HEK293 (cell line): ENCODE measurements at regions not wholly inside any gene's neighbourhood (a gene's known extent, or its start where the extent isn't known, plus 50 kb on each side); places are given as distances from the start of the nearest gene placed in this dataset.

Source experiments
- CTCF ChIA-PET: fragments of 350-600 bp; formaldehyde crosslinking; extraction: SDS; loops from one replicate; lab custom pipeline; 2021; ENCODE audit warnings: antibody characterized with exemption; lab: Yijun Ruan, JAX
- POLR2A ChIA-PET: fragments of 300-600 bp; formaldehyde crosslinking; extraction: SDS; loops from one replicate; lab custom pipeline; 2020; ENCODE audit warnings: antibody characterized with exemption, inconsistent platforms; lab: Yijun Ruan, JAX
- H3K27ac ChIP-seq: fragments of 200-500 bp; sonication (Bioruptor generic); 2 replicates; pipeline ENCODE4 v1.5.1; 2014; ENCODE audit warnings: low read depth, low read length, control low read depth, inconsistent platforms; ENCODE audit errors: extremely low read depth
- H3K36me3 ChIP-seq, 2 experiments: fragments of 200-500 bp in 1 of 2; sonication (Bioruptor generic) in 1 of 2; 1 replicate in 1 of 2; 2 replicates in 1 of 2; pipeline ENCODE4 v1.5.1; 2014 to 2017; ENCODE audit warnings: inconsistent platforms in 2 of 2, low read length in 2 of 2; ENCODE audit not compliant: control insufficient read depth in 2 of 2, insufficient read depth in 1 of 2
- H3K4me1 ChIP-seq: fragments of 200-500 bp; sonication (Bioruptor generic); 2 replicates; pipeline ENCODE4 v1.5.1; 2014; ENCODE audit warnings: mild to moderate bottlenecking, low read length, inconsistent platforms; ENCODE audit not compliant: control insufficient read depth, insufficient read depth
- H3K4me3 ChIP-seq: 2 replicates; pipeline ENCODE4 v1.5.1; 2011; ENCODE audit warnings: low read depth, mild to moderate bottlenecking, control low read depth, low read length, moderate library complexity
- H3K9me3 ChIP-seq: fragments of 200-500 bp; sonication (Bioruptor generic); 2 replicates; pipeline ENCODE4 v1.5.1; 2014; ENCODE audit warnings: low read depth, low read length, inconsistent platforms; ENCODE audit not compliant: control insufficient read depth, insufficient read depth
- GFI1B ChIP-seq: fragments of 450-650 bp; formaldehyde crosslinking; IDR thresholded peaks from 2 replicates; pipeline ENCODE4 v1.5.1; 2016; ENCODE audit warnings: missing biosample characterization, missing genetic modification characterization
- GLIS1 ChIP-seq: fragments of 450-650 bp; formaldehyde crosslinking; IDR thresholded peaks from 2 replicates; pipeline ENCODE4 v1.5.1; 2016; ENCODE audit warnings: missing biosample characterization, missing genetic modification characterization
- KLF1 ChIP-seq: fragments of 450-650 bp; formaldehyde crosslinking; IDR thresholded peaks from 2 replicates; pipeline ENCODE4 v1.5.1; 2016; ENCODE audit warnings: missing biosample characterization, missing genetic modification characterization
- MYNN ChIP-seq: fragments of 450-650 bp; formaldehyde crosslinking; IDR thresholded peaks from 2 replicates; pipeline ENCODE4 v1.5.1; 2016; ENCODE audit warnings: missing biosample characterization, missing genetic modification characterization, borderline replicate concordance
- ZBTB1 ChIP-seq: fragments of 450-650 bp; formaldehyde crosslinking; IDR thresholded peaks from 2 replicates; pipeline ENCODE4 v1.5.1; 2016; ENCODE audit warnings: missing biosample characterization, missing genetic modification characterization
- ZNF112 ChIP-seq: fragments of 450-650 bp; formaldehyde crosslinking; IDR thresholded peaks from 2 replicates; pipeline ENCODE4 v1.5.0; 2017; ENCODE audit warnings: missing biosample characterization, missing genetic modification characterization
- ZNF248 ChIP-seq: fragments of 450-650 bp; formaldehyde crosslinking; IDR thresholded peaks from 2 replicates; pipeline ENCODE4 v1.5.1; 2017; ENCODE audit warnings: missing biosample characterization, missing genetic modification characterization
- ZNF266 ChIP-seq: fragments of 450-650 bp; formaldehyde crosslinking; IDR thresholded peaks from 2 replicates; pipeline ENCODE4 v1.5.1; 2016; ENCODE audit warnings: missing biosample characterization, missing genetic modification characterization, low read depth
- ZNF394 ChIP-seq: fragments of 450-650 bp; formaldehyde crosslinking; IDR thresholded peaks from 2 replicates; pipeline ENCODE4 v1.5.1; 2016; ENCODE audit warnings: missing biosample characterization, missing genetic modification characterization, mild to moderate bottlenecking, moderate library complexity, borderline replicate concordance
- ZNF48 ChIP-seq: fragments of 450-650 bp; formaldehyde crosslinking; IDR thresholded peaks from 2 replicates; pipeline ENCODE4 v1.5.1; 2016; ENCODE audit warnings: missing biosample characterization, missing genetic modification characterization
- ZNF521 ChIP-seq: fragments of 450-650 bp; formaldehyde crosslinking; IDR thresholded peaks from 2 replicates; pipeline ENCODE4 v1.5.1; 2017; ENCODE audit warnings: missing biosample characterization, mild to moderate bottlenecking, missing genetic modification characterization
- ZNF549 ChIP-seq: fragments of 450-650 bp; IDR thresholded peaks from 2 replicates; pipeline ENCODE4 v1.5.1; 2018; ENCODE audit warnings: missing biosample characterization, missing genetic modification characterization, mild to moderate bottlenecking, inconsistent platforms, moderate library complexity
- ZNF560 ChIP-seq: fragments of 450-650 bp; formaldehyde crosslinking; IDR thresholded peaks from 2 replicates; pipeline ENCODE4 v1.5.1; 2017; ENCODE audit warnings: missing biosample characterization, missing genetic modification characterization, borderline replicate concordance
- ZNF596 ChIP-seq: fragments of 450-650 bp; IDR thresholded peaks from 2 replicates; pipeline ENCODE4 v1.5.0; 2018; ENCODE audit warnings: missing biosample characterization, mild to moderate bottlenecking, missing genetic modification characterization, moderate library complexity
- ZNF623 ChIP-seq: fragments of 450-650 bp; formaldehyde crosslinking; IDR thresholded peaks from 2 replicates; pipeline ENCODE4 v1.5.1; 2016; ENCODE audit warnings: missing biosample characterization, missing genetic modification characterization
- ZSCAN30 ChIP-seq: fragments of 450-650 bp; IDR thresholded peaks from 2 replicates; pipeline ENCODE4 v1.5.1; 2018; ENCODE audit warnings: missing biosample characterization, mild to moderate bottlenecking, missing genetic modification characterization, moderate library complexity
- TF ChIP-seq, protein P1 (sequence below): fragments of 450-650 bp; formaldehyde crosslinking; IDR thresholded peaks from 2 replicates; pipeline ENCODE4 v1.5.1; 2017; ENCODE audit warnings: missing biosample characterization, missing genetic modification characterization
- TF ChIP-seq, protein P2 (sequence below): fragments of 450-650 bp; formaldehyde crosslinking; IDR thresholded peaks from 2 replicates; pipeline ENCODE4 v1.5.1; 2016; ENCODE audit warnings: missing biosample characterization, missing genetic modification characterization

DNA sequence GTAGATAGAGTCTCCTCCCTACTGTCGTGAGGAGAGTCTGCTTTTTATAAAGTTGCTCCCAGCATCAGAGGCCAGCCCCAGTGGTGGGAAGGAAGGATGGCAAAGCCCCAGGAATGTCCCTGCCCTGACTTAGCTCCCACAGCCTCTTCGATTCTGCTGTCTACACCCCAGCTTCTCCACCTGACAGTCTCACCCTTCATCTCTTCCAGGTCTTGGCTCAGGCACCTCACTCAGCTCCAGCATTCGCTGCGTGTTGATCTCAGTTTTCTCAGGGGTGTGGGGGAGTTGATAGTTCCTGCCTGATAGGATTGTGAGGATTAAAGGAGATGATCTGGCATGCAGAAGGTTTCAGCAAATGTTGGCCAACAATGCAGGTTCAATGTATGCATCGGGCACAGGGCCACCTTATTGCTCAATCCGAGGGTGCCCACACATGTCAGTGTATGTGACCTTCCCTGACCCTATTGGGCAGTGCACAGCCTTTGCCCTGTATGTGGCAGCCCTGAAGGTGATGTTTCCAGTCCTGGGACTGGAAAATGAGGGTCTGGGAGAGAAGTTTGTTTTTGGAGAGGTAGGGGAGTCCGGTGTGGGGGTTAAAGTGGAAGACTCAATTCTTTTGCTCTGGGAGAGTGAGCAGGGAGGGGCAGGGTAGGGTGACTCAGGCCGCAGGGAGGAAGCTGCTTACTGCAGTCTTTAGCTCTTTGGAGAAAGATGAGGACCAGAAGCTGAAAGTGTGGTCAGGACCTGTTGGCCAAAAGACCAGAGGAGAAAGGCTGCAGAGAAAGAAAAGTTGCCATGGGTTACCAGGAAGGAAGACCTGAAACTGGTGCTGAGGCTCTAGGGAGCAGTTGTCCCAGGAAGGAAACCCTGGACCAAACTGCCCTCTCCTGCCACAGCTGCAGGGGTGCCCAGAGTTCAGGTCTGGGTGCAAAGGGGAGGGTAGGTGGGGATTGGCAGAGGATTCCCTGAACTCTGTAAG is 153.2 kb downstream of the MACROH2A1 start:
- H3K4me3 ChIP-seq: no peak overlapping the region
- H3K4me1 ChIP-seq: peaks cover 9% of the 10 kb centered on the region
- ChIA-PET POLR2A (no interaction called here), CTCF (interaction anchor here (0.6 to 0.7 kb wide), 2 partner anchors 180 to 411 kb away, joined by 3 to 5 read pairs; no protein-coding TSS in a partner anchor)
- no peak for TF ChIP-seq ZNF394 (tag by site-specific recombination)
- TF ChIP-seq, protein P1, sequence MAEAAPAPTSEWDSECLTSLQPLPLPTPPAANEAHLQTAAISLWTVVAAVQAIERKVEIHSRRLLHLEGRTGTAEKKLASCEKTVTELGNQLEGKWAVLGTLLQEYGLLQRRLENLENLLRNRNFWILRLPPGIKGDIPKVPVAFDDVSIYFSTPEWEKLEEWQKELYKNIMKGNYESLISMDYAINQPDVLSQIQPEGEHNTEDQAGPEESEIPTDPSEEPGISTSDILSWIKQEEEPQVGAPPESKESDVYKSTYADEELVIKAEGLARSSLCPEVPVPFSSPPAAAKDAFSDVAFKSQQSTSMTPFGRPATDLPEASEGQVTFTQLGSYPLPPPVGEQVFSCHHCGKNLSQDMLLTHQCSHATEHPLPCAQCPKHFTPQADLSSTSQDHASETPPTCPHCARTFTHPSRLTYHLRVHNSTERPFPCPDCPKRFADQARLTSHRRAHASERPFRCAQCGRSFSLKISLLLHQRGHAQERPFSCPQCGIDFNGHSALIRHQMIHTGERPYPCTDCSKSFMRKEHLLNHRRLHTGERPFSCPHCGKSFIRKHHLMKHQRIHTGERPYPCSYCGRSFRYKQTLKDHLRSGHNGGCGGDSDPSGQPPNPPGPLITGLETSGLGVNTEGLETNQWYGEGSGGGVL (tag by site-specific recombination): 0 out of 2 replicates have a peak, but pooled peaks have one; percentile 19
- no peaks in the 10 kb centered on the region for H3K9me3 ChIP-seq
- no peak overlapping the region for H3K27ac ChIP-seq
- no peaks in the 10 kb centered on the region for H3K36me3 ChIP-seq

DNA sequence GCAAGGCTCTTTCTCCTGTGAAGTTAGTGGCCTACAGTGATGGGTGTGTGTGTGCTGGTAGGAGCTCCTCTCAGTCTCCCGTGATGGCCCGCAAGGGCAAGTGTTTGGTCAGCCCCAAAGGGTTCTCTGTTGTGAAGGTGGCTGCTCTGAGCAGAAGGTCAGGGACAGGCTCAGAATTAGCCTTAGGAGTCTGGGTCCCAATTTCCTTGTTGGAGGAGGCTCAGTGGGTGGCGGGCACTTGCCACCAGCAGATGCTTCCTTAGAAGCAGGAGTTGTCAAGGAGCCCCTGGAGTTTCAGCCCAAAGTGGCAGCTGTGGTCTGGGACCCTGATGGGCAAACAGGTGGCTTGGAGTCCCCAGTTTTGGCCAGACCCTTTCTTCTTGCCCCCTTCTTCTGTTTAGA is 154.4 kb downstream of the MACROH2A1 start:
- CTCF ChIA-PET: no interaction called here
- Histone ChIP-seq H3K4me3 (no peak overlapping the region), H3K9me3 (no peaks in the 10 kb centered on the region), H3K36me3 (no peaks in the 10 kb centered on the region), H3K27ac (no peak overlapping the region), H3K4me1 (peaks cover 9% of the 10 kb centered on the region)
- POLR2A ChIA-PET: no interaction called here
- TF ChIP-seq ZNF521 (no peak), GFI1B (tag by site-specific recombination) (no peak), ZBTB1 (tag by site-specific recombination) (no peak), KLF1 (tag by site-specific recombination) (no peak), ZNF266 (tag by site-specific recombination) (no peak), ZNF560 (tag by site-specific recombination) (no peak), GLIS1 (tag by site-specific recombination) (no peak), ZNF623 (tag by site-specific recombination) (no peak), ZNF48 (tag by site-specific recombination) (no peak), ZSCAN30 (no peak), ZNF248 (no peak), ZNF596 (no peak), ZNF112 (tag by site-specific recombination) (no peak), MYNN (tag by site-specific recombination) (no peak), ZNF549 (tag by site-specific recombination) (no peak)
- TF ChIP-seq, protein P2, sequence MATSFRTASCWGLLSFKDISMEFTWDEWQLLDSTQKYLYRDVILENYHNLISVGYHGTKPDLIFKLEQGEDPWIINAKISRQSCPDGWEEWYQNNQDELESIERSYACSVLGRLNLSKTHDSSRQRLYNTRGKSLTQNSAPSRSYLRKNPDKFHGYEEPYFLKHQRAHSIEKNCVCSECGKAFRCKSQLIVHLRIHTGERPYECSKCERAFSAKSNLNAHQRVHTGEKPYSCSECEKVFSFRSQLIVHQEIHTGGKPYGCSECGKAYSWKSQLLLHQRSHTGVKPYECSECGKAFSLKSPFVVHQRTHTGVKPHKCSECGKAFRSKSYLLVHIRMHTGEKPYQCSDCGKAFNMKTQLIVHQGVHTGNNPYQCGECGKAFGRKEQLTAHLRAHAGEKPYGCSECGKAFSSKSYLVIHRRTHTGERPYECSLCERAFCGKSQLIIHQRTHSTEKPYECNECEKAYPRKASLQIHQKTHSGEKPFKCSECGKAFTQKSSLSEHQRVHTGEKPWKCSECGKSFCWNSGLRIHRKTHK (tag by site-specific recombination): no peak
- TF ChIP-seq, protein P1 (tag by site-specific recombination): no peak
